GM12878 (cell line): ENCODE measurements at regions not wholly inside any gene's neighbourhood (a gene's known extent, or its start where the extent isn't known, plus 50 kb on each side); places are given as distances from the start of the nearest gene placed in this dataset.

Experiments
- ATAC-seq: fragments of 200-7000 bp; cut with Tn5 transposase; 3 replicates; pipeline ENCODE4 v1.9.1; 2020; ENCODE audit warnings: mild to moderate bottlenecking, moderate library complexity
- BruUV-seq: library from RNA; stranded (reverse); fragments of 400-500 nt; replicated peaks from 2 replicates; lab custom pipeline; 2021; lab: Mats Ljungman, UMichigan
- CTCF ChIA-PET: fragments of 300-600 bp; sonication (Branson Sonifier 250); formaldehyde crosslinking; extraction: SDS; loops from one replicate; lab custom pipeline; 2021; ENCODE audit warnings: inconsistent platforms; lab: Yijun Ruan, JAX
- POLR2A ChIA-PET: fragments of 350-600 bp; formaldehyde crosslinking; extraction: SDS; loops from one replicate; lab custom pipeline; 2021; ENCODE audit warnings: inconsistent platforms; lab: Charles Lee
- RAD21 ChIA-PET: fragments of 300-600 bp; sonication (Branson Sonifier 250); formaldehyde crosslinking; loops from one replicate; lab custom pipeline; 2023; ENCODE audit warnings: antibody characterized with exemption; ENCODE audit not compliant: unreplicated experiment; lab: Charles Lee
- SMC1A ChIA-PET: fragments of 300-600 bp; sonication (Branson Sonifier 250); formaldehyde crosslinking; loops from one replicate; lab custom pipeline; 2023; ENCODE audit not compliant: unreplicated experiment, uncharacterized antibody; lab: Charles Lee
- DNase-seq: peaks from one replicate; pipeline ENCODE4 v3.0.0-alpha.2; 2011; ENCODE audit warnings: low read depth, low spot score
- FAIRE-seq: peaks from 3 replicates; lab custom pipeline; 2011; peaks lifted over from hg19 to GRCh38; lab: Jason Lieb, UNC
- H2AFZ ChIP-seq: 2 replicates; pipeline ENCODE4 v1.6.0; 2011; ENCODE audit warnings: low read depth, low read length, control low read depth; ENCODE audit not compliant: control insufficient read depth
- H3K27ac ChIP-seq: 2 replicates; pipeline ENCODE4 v1.5.1; 2011; ENCODE audit warnings: control low read depth; ENCODE audit not compliant: control insufficient read depth, insufficient read depth
- H3K27me3 ChIP-seq, 2 experiments: replicated peaks in 1 of 2; 2 replicates each; pipeline versions ENCODE4 v1.6.0 to v1.6.1; 2011; ENCODE audit warnings: low read length in 1 of 2; ENCODE audit not compliant: control insufficient read depth in 2 of 2, insufficient read depth in 2 of 2
- H3K36me3 ChIP-seq, 2 experiments: 2 replicates each; pipeline ENCODE4 v1.5.1; 2011; ENCODE audit warnings: low read length in 1 of 2; ENCODE audit not compliant: control insufficient read depth in 2 of 2, insufficient read depth in 2 of 2
- H3K4me1 ChIP-seq: 2 replicates; pipeline ENCODE4 v1.6.1; 2011; ENCODE audit warnings: mild to moderate bottlenecking, low read length, moderate library complexity, mixed read lengths; ENCODE audit not compliant: control insufficient read depth, insufficient read depth
- H3K4me2 ChIP-seq: 2 replicates; pipeline ENCODE4 v1.6.0; 2011; ENCODE audit warnings: control low read depth; ENCODE audit not compliant: control insufficient read depth, insufficient read depth
- H3K4me3 ChIP-seq: fragments of 200-600 bp; sonication (generic); 2 replicates; pipeline ENCODE4 v1.5.1; 2016
- H3K79me2 ChIP-seq: 2 replicates; pipeline ENCODE4 v1.6.0; 2011; ENCODE audit warnings: low read length; ENCODE audit not compliant: control insufficient read depth, insufficient read depth
- H3K9ac ChIP-seq: 2 replicates; pipeline ENCODE4 v1.8.0; 2011; ENCODE audit warnings: low read length, control low read depth, mixed read lengths; ENCODE audit not compliant: control insufficient read depth, insufficient read depth
- H3K9me3 ChIP-seq: replicated peaks from 3 replicates; pipeline ENCODE4 v1.5.1; 2011; ENCODE audit warnings: mild to moderate bottlenecking, low read length; ENCODE audit not compliant: control insufficient read depth, insufficient read depth
- H4K20me1 ChIP-seq: 2 replicates; pipeline ENCODE4 v1.6.0; 2011; ENCODE audit not compliant: control insufficient read depth, insufficient read depth
- BHLHE40 ChIP-seq, 2 experiments: fragments of 450-650 bp in 1 of 2; IDR thresholded peaks; 2 replicates each; pipeline ENCODE4 v1.6.1; 2011 to 2017; ENCODE audit warnings: low read depth in 2 of 2, borderline replicate concordance in 1 of 2, improper control_type of control experiment in 1 of 2, low read length in 1 of 2, mild to moderate bottlenecking in 1 of 2
- BRCA1 ChIP-seq: IDR thresholded peaks from 2 replicates; pipeline ENCODE4 v1.6.1; 2011; ENCODE audit warnings: low read depth, low read length, improper control_type of control experiment
- CHD2 ChIP-seq: IDR thresholded peaks from 2 replicates; pipeline ENCODE4 v1.6.1; 2011; ENCODE audit warnings: low read depth, low read length, improper control_type of control experiment, borderline replicate concordance
- SPI1 ChIP-seq: IDR thresholded peaks from 2 replicates; pipeline ENCODE4 v1.6.1; 2011; ENCODE audit warnings: low read depth, mild to moderate bottlenecking, low read length, moderate library complexity, borderline replicate concordance; ENCODE audit not compliant: insufficient read depth
- WGBS: methylation state at CpG from one replicate; pipeline ENCODE4 v1.1.6; 2016; ENCODE audit warnings: low lambda C conversion rate; ENCODE audit not compliant: insufficient replicate concordance, insufficient coverage; ENCODE audit errors: missing lambda C conversion rate; 5-methylcytosine and 5-hydroxymethylcytosine counted together
- in situ Hi-C: fragments of 300-500 bp; cut with MboI; formaldehyde crosslinking; loops from 9 replicates; pipeline ENCODE4 v1.14.3; 2018; ENCODE audit warnings: mixed read lengths
- intact Hi-C: fragments of 100-400 bp; cut with micrococcal nuclease; formaldehyde crosslinking; loops from one replicate; pipeline ENCODE4 v1.14.2; 2022; ENCODE audit not compliant: unreplicated experiment
- TF ChIP-seq, protein P1 (sequence below): IDR thresholded peaks from 2 replicates; pipeline ENCODE4 v1.6.1; 2012; ENCODE audit warnings: improper control_type of control experiment, low read depth, low read length; ENCODE audit not compliant: insufficient replicate concordance

DNA sequence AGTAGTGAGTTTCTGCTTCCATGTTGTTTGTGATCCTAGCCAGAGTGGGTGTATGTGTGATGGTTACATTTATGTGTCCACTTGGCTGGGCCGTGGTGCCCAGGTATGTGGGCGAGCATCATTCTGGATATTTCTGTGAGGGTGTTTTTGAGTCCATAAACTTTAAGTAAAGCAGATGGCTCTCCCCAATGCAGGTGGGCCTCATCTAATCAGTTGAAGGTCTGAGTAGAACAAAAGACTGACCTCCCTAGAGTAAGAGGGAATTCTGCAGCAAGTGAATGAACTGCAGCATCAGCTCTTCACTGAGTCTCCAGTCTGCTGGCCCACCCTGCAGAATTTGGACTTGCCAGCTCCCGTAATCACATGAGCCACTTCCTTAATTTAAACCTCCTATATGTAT is 571.9 kb downstream of the ACTR3B start (continued):
- TF ChIP-seq, protein P1, sequence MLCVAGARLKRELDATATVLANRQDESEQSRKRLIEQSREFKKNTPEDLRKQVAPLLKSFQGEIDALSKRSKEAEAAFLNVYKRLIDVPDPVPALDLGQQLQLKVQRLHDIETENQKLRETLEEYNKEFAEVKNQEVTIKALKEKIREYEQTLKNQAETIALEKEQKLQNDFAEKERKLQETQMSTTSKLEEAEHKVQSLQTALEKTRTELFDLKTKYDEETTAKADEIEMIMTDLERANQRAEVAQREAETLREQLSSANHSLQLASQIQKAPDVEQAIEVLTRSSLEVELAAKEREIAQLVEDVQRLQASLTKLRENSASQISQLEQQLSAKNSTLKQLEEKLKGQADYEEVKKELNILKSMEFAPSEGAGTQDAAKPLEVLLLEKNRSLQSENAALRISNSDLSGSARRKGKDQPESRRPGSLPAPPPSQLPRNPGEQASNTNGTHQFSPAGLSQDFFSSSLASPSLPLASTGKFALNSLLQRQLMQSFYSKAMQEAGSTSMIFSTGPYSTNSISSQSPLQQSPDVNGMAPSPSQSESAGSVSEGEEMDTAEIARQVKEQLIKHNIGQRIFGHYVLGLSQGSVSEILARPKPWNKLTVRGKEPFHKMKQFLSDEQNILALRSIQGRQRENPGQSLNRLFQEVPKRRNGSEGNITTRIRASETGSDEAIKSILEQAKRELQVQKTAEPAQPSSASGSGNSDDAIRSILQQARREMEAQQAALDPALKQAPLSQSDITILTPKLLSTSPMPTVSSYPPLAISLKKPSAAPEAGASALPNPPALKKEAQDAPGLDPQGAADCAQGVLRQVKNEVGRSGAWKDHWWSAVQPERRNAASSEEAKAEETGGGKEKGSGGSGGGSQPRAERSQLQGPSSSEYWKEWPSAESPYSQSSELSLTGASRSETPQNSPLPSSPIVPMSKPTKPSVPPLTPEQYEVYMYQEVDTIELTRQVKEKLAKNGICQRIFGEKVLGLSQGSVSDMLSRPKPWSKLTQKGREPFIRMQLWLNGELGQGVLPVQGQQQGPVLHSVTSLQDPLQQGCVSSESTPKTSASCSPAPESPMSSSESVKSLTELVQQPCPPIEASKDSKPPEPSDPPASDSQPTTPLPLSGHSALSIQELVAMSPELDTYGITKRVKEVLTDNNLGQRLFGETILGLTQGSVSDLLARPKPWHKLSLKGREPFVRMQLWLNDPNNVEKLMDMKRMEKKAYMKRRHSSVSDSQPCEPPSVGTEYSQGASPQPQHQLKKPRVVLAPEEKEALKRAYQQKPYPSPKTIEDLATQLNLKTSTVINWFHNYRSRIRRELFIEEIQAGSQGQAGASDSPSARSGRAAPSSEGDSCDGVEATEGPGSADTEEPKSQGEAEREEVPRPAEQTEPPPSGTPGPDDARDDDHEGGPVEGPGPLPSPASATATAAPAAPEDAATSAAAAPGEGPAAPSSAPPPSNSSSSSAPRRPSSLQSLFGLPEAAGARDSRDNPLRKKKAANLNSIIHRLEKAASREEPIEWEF: no peak
- TF ChIP-seq CHD2 (no peak), BHLHE40 (IDR thresholded peaks at IDR 0.05; ENCODE audit: borderline replicate concordance in 1 of 2, low read depth in 2 of 2, low read length in 1 of 2) (no peak)
- TF ChIP-seq, all 136 proteins: peak for 0

DNA sequence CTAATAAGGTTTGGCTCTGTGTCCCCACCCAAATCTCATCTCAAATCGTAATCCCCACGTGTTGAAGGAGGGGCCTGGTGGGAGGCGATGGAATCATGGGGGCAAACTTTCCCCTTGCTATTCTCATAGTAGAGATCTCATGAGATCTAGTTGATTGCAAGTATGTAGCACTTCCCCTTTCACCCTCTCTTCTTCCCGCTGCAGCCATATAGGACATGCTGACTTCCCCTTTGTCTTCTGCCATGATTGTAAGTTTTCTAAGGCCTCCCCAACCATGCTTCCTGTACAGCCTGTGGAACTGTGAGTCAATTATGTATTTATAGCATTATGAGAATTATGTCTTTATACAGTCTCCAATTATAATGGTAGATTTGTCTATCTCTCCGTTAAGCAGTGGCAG is 594.5 kb downstream of the ACTR3B start:
- H2AFZ ChIP-seq: no peak overlapping the region
- ATAC-seq (no peak), FAIRE-seq (no peak), DNase-seq (no peak)
- H3K9ac ChIP-seq: no peak overlapping the region
- CTCF ChIA-PET: no interaction called here
- H3K27ac ChIP-seq: no peak overlapping the region
- no peak for TF ChIP-seq BRCA1
- TF ChIP-seq SPI1: peak; percentile 5; the same call in 1 of the 2 replicates
- H3K4me1 ChIP-seq: no peaks in the 10 kb centered on the region
- H3K4me2 ChIP-seq: no peak overlapping the region
- intact Hi-C loops (no loop called here), in situ Hi-C loops (no loop called here)
- no peaks in the 10 kb centered on the region for H4K20me1 ChIP-seq
- SMC1A ChIA-PET: no interaction called here
- RAD21 ChIA-PET: no interaction called here
- H3K36me3 ChIP-seq: no peaks in the 10 kb centered on the region
- H3K4me3 ChIP-seq: no peak overlapping the region
- no peaks in the 10 kb centered on the region for H3K27me3 ChIP-seq
- 27% methylated on average over 5 of the region's 5 CpGs for WGBS
- H3K79me2 ChIP-seq: no peaks in the 10 kb centered on the region
- POLR2A ChIA-PET: no interaction called here
- BruUV-seq: no TSS peak
- no peaks in the 10 kb centered on the region for H3K9me3 ChIP-seq
